H9 (cell line): ENCODE measurements at regions not wholly inside any gene's neighbourhood (a gene's known extent, or its start where the extent isn't known, plus 50 kb on each side); places are given as distances from the start of the nearest gene placed in this dataset.

Source experiments
- DNase-seq: peaks from one replicate; pipeline ENCODE4 v3.0.0-alpha.2; 2017
- H2AFZ ChIP-seq: one replicate; pipeline ENCODE4 v1.6.1; 2013; ENCODE audit warnings: mild to moderate bottlenecking, low read length, control low read depth, moderate library complexity
- H2AK5ac ChIP-seq: 2 replicates; pipeline ENCODE4 v1.6.1; 2013; ENCODE audit warnings: low read length, control low read depth, mixed read lengths; ENCODE audit not compliant: insufficient read length
- H2BK120ac ChIP-seq: one replicate; pipeline ENCODE4 v1.6.1; 2013; ENCODE audit warnings: low read depth, mild to moderate bottlenecking, low read length, control low read depth, inconsistent platforms; ENCODE audit not compliant: poor library complexity, severe bottlenecking
- H2BK12ac ChIP-seq: 2 replicates; pipeline ENCODE4 v1.6.1; 2013; ENCODE audit warnings: low read length, control low read depth, mixed read lengths, low read depth; ENCODE audit not compliant: insufficient read length
- H2BK15ac ChIP-seq: 2 replicates; pipeline ENCODE4 v1.6.1; 2013; ENCODE audit warnings: low read depth, low read length, control low read depth
- H2BK20ac ChIP-seq: one replicate; pipeline ENCODE4 v1.6.1; 2013; ENCODE audit warnings: low read depth, mild to moderate bottlenecking, low read length, control low read depth, inconsistent platforms; ENCODE audit not compliant: poor library complexity, severe bottlenecking
- H2BK5ac ChIP-seq: 2 replicates; pipeline ENCODE4 v1.6.1; 2013; ENCODE audit warnings: low read length, control low read depth, mixed read lengths; ENCODE audit not compliant: insufficient read length
- H3K14ac ChIP-seq: 2 replicates; pipeline ENCODE4 v1.6.1; 2013; ENCODE audit warnings: low read length, control low read depth; ENCODE audit not compliant: insufficient read depth
- H3K18ac ChIP-seq: 2 replicates; pipeline ENCODE4 v1.6.1; 2013; ENCODE audit warnings: low read depth, mild to moderate bottlenecking, mixed read lengths, low read length, control low read depth; ENCODE audit not compliant: insufficient read length
- H3K23ac ChIP-seq: 2 replicates; pipeline ENCODE4 v1.6.1; 2013; ENCODE audit warnings: low read length, control low read depth, mixed read lengths, low read depth; ENCODE audit not compliant: insufficient read length
- H3K23me2 ChIP-seq: 2 replicates; pipeline ENCODE4 v1.6.1; 2013; ENCODE audit warnings: low read depth, mild to moderate bottlenecking, mixed read lengths, low read length, control low read depth; ENCODE audit not compliant: insufficient read length, poor library complexity, severe bottlenecking
- H3K27ac ChIP-seq: 2 replicates; pipeline ENCODE4 v1.5.1; 2013; ENCODE audit warnings: low read length, control low read depth, mixed read lengths, low read depth; ENCODE audit not compliant: insufficient read length
- H3K27me3 ChIP-seq: 2 replicates; pipeline ENCODE4 v1.6.1; 2013; ENCODE audit warnings: low read length, control low read depth, inconsistent platforms; ENCODE audit not compliant: insufficient read depth
- H3K4ac ChIP-seq: 2 replicates; pipeline ENCODE4 v1.6.1; 2013; ENCODE audit warnings: low read depth, mild to moderate bottlenecking, control low read depth, inconsistent platforms, low read length, moderate library complexity
- H3K4me1 ChIP-seq: 2 replicates; pipeline ENCODE4 v1.6.1; 2013; ENCODE audit warnings: low read length, control low read depth, inconsistent platforms; ENCODE audit not compliant: insufficient read depth
- H3K4me2 ChIP-seq: 2 replicates; pipeline ENCODE4 v1.6.1; 2013; ENCODE audit warnings: low read length, control low read depth, mixed read lengths; ENCODE audit not compliant: insufficient read length, insufficient read depth
- H3K56ac ChIP-seq: 2 replicates; pipeline ENCODE4 v1.6.1; 2013; ENCODE audit warnings: low read depth, mild to moderate bottlenecking, mixed read lengths, low read length, control low read depth; ENCODE audit not compliant: insufficient read length
- H3K79me1 ChIP-seq: 2 replicates; pipeline ENCODE4 v1.6.1; 2013; ENCODE audit warnings: low read depth, mild to moderate bottlenecking, moderate library complexity, low read length, control low read depth, inconsistent platforms; ENCODE audit not compliant: insufficient read depth, poor library complexity, severe bottlenecking
- H3K79me2 ChIP-seq: 2 replicates; pipeline ENCODE4 v1.6.1; 2013; ENCODE audit warnings: low read length, control low read depth, inconsistent platforms; ENCODE audit not compliant: insufficient read depth
- H3K9ac ChIP-seq: 2 replicates; pipeline ENCODE4 v1.6.1; 2013; ENCODE audit warnings: low read length, control low read depth, mixed read lengths; ENCODE audit not compliant: insufficient read length; ENCODE audit errors: extremely low read depth
- H3K9me3 ChIP-seq: one replicate; pipeline ENCODE4 v1.6.1; 2013; ENCODE audit warnings: low read depth, low read length, inconsistent platforms; ENCODE audit not compliant: control insufficient read depth
- H3T11ph ChIP-seq: one replicate; pipeline ENCODE4 v1.6.1; 2013; ENCODE audit warnings: mild to moderate bottlenecking, low read length, control low read depth, inconsistent platforms
- H4K20me1 ChIP-seq: one replicate; pipeline ENCODE4 v1.6.1; 2013; ENCODE audit not compliant: control insufficient read depth, insufficient read length, insufficient read depth
- H4K5ac ChIP-seq: 2 replicates; pipeline ENCODE4 v1.6.1; 2013; ENCODE audit warnings: low read depth, mild to moderate bottlenecking, mixed read lengths, low read length, control low read depth; ENCODE audit not compliant: insufficient read length
- H4K8ac ChIP-seq: replicated peaks from 2 replicates; pipeline ENCODE4 v1.6.1; 2013; ENCODE audit warnings: low read length, control low read depth, mixed read lengths, low read depth; ENCODE audit not compliant: insufficient read length
- H4K91ac ChIP-seq: 2 replicates; pipeline ENCODE4 v1.6.1; 2013; ENCODE audit warnings: low read depth, mild to moderate bottlenecking, moderate library complexity, mixed read lengths, low read length, control low read depth; ENCODE audit not compliant: insufficient read length
- H3K27ac Mint-ChIP-seq, 3 experiments: 2 replicates in 2 of 3; 3 replicates in 1 of 3; pipeline ENCODE4 v1.8.0; 2020 to 2021; ENCODE audit warnings: mixed read lengths in 3 of 3, mild to moderate bottlenecking in 1 of 3, moderate library complexity in 1 of 3
- H3K27me3 Mint-ChIP-seq: 2 replicates; pipeline ENCODE4 v1.8.0; 2021; ENCODE audit warnings: low read depth, mild to moderate bottlenecking, moderate library complexity, mixed read lengths
- H3K36me3 Mint-ChIP-seq, 3 experiments: 2 replicates in 2 of 3; 3 replicates in 1 of 3; pipeline ENCODE4 v1.8.0; 2020 to 2021; ENCODE audit warnings: low read depth in 3 of 3, mixed read lengths in 3 of 3; ENCODE audit not compliant: insufficient read depth in 1 of 3
- H3K4me1 Mint-ChIP-seq, 2 experiments: 2 replicates each; pipeline ENCODE4 v1.8.0; 2020; ENCODE audit warnings: mixed read lengths in 2 of 2
- H3K4me3 Mint-ChIP-seq, 2 experiments: 2 replicates in 1 of 2; 3 replicates in 1 of 2; pipeline ENCODE4 v1.8.0; 2020 to 2021; ENCODE audit warnings: mild to moderate bottlenecking in 2 of 2, mixed read lengths in 2 of 2, moderate library complexity in 1 of 2
- H3K9me3 Mint-ChIP-seq, 2 experiments: 2 replicates in 1 of 2; 3 replicates in 1 of 2; pipeline ENCODE4 v1.8.0; 2020; ENCODE audit warnings: mild to moderate bottlenecking in 2 of 2, mixed read lengths in 2 of 2, moderate library complexity in 1 of 2
- TF ChIP-seq, protein P1 (sequence below): fragments of 200-600 bp; sonication (generic); conservative IDR thresholded peaks from 3 replicates; pipeline ENCODE4 v1.8.0; 2021; ENCODE audit warnings: antibody characterized with exemption, mild to moderate bottlenecking

DNA sequence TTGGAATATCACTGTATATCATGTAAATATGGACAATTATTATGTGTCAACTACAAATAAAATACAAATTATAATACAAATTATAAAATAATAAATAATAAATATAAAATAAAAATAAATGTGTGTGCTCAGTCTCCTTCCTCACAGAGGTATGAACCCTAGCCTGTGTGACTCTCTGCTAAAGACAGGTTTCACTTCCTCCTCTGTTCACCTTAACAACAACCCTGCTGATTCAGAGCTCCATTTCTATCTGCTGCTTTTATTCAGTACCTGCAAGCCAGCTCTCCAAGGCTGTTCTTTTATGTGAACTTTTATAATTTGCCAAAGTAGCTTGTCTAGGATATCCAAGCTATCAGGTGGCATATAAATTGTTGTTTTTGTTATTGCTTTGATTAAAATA, 610.7 kb upstream of the GRM7 start:
- H3K9me3 Mint-ChIP-seq: peaks cover 8 to 9% of the 10 kb centered on the region in 2 experiments
- H3K27me3 Mint-ChIP-seq: no peaks in the 10 kb centered on the region
- H3K79me2 ChIP-seq: no peaks in the 10 kb centered on the region

More for the DNA sequence above, 610.7 kb upstream of the GRM7 start:
- Mint-ChIP-seq H3K36me3 (peaks cover 0 to 6% (median 4%) of the 10 kb centered on the region in 3 experiments; a peak in 4 of 7 replicates), H3K4me1 (peaks cover 0 to 4% of the 10 kb centered on the region in 2 experiments; a peak in 1 of 4 replicates), H3K4me3 (no peak overlapping the region), H3K27ac (no peak overlapping the region)
- Histone ChIP-seq H3K56ac (no peak overlapping the region), H2BK12ac (no peak overlapping the region), H2AK5ac (no peak overlapping the region), H2AFZ (no peak overlapping the region), H4K20me1 (no peaks in the 10 kb centered on the region), H3K9me3 (no peaks in the 10 kb centered on the region), H3K4me1 (no peaks in the 10 kb centered on the region), H3K23ac (no peak overlapping the region), H3K9ac (no peak overlapping the region), H2BK120ac (no peak overlapping the region), H3K4ac (no peak overlapping the region), H4K5ac (no peak overlapping the region), H3K79me1 (no peaks in the 10 kb centered on the region), H3K4me2 (no peak overlapping the region), H3K18ac (no peak overlapping the region), H4K8ac (no peak overlapping the region), H2BK5ac (no peak overlapping the region), H3K23me2 (no peaks in the 10 kb centered on the region), H4K91ac (no peak overlapping the region), H2BK20ac (no peak overlapping the region), H3K14ac (no peak overlapping the region), H3T11ph (no peak overlapping the region), H3K27me3 (no peaks in the 10 kb centered on the region), H2BK15ac (no peak overlapping the region), H3K27ac (no peak overlapping the region)
- DNase-seq: no peak
- TF ChIP-seq, protein P1, sequence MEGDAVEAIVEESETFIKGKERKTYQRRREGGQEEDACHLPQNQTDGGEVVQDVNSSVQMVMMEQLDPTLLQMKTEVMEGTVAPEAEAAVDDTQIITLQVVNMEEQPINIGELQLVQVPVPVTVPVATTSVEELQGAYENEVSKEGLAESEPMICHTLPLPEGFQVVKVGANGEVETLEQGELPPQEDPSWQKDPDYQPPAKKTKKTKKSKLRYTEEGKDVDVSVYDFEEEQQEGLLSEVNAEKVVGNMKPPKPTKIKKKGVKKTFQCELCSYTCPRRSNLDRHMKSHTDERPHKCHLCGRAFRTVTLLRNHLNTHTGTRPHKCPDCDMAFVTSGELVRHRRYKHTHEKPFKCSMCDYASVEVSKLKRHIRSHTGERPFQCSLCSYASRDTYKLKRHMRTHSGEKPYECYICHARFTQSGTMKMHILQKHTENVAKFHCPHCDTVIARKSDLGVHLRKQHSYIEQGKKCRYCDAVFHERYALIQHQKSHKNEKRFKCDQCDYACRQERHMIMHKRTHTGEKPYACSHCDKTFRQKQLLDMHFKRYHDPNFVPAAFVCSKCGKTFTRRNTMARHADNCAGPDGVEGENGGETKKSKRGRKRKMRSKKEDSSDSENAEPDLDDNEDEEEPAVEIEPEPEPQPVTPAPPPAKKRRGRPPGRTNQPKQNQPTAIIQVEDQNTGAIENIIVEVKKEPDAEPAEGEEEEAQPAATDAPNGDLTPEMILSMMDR: no peak
